ENCODE measurements at regions not wholly inside any gene's neighbourhood (a gene's known extent, or its start where the extent isn't known, plus 50 kb on each side); places are given as distances from the start of the nearest gene placed in this dataset.
"Not testable (repeated sequence)": the region's sequence is repeated elsewhere in the genome, so short reads cannot be mapped to it uniquely, and the experiment has no call there.

DNA sequence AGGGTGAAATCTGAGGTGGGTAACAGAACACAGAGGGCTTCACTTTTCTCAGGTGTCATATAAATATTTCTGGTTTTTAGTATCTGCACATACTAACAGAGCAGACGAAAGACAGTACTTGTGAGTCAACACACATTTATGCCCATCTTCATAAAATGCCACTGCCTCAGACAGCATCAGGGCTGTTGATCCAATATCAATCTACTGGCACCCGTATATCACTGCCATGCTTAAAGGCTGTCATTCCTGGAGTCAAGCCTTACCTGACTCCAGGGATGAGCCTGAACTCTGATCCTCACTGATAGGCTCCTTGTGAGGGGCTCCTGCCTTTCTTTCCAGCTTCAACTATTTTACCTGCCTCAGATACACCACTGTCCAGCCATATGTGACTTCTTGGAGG lies 595.7 kb downstream of the TFAP2B start:
- no peak for DNase-seq

DNA sequence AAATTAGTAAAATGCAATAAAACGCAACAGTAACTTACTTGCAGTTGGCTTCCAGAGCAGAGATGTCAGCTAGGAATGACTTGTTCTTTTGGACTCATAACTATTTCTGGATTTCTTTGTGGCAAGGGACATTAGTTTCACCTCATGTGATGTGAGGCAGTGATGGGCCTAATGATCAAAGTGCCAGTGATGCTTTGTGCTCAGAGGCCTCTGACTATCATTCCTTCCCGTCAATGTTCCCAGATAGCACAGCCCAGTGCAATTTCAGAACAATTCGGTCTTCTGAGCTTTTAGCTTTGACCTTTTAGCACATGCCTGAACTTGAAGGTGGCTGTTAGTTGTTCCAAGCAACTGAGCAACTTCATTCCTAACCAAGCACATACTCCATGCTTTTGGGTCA lies 596.8 kb downstream of the TFAP2B start:
- DNase-seq, result no peak

DNA sequence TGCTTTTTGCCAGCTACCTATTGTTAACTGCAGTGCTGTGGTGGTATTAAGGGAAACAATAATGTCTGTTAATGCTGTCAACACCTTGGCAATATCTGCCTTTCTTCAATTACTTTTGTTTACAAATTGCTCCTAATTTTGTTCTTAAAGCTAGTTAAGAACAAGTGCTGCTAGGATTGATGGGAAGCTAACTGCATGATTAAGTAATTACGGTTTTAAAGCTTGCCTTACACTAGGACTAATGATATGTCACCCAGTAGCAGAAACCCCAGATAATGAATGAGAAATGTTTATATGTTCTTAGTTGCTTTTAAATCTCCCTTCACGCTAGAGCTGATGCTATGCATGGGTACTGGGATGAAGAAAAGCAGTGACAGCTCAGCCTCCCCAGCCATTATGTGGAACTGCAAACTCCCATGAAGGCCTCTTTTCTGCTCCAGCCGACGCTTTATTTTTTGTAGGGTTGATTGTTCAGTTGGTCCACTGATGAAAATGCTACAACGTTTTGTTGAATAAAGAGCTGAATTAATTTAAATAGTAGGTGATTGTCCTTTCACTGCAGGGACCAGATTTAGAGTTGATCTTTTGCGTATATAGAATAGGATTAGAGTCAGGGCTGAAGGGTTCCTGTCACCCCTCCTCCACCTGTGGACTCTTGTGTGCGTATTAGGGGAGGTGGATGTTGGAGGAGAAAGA lies 610.5 kb downstream of the TFAP2B start:
- DNase-seq, result no peak

DNA sequence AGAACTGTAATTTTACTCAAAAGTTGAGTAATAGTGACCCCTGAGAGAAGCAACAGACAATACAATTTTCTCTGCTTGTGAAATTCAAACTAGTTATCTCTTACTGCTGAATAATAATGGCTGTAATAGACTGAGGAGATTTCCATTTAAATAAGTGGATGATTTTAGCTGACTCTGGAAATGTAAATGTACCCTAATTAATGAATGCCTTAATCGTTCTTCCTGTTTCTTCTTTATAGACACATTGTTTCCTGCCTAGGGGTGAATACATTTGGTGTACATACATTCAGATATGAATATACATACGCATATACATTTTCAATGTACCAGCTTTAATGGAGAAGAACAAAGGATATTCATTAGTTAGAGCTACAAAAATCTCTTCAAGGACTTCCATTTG lies 611.9 kb downstream of the TFAP2B start:
- no peak for DNase-seq

DNA sequence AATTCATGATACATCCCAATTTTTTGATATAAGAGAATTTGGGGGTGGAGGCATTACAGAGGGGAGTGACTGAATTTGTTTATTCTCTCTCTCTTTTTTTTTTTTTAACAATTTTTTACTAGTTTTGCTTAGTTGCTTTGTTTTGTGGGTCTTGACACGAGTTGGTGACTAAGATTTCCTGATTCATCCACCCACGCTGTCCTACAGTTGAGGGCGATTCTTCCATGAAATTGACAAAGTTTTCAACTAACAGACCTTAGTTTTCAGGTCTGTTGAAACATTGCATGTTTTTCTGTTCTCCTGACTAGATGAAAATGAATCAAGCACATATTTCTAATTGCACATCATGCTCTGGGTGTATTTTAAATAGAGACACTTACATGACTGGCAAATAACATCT lies 613.8 kb downstream of the TFAP2B start:
- no peak for DNase-seq

DNA sequence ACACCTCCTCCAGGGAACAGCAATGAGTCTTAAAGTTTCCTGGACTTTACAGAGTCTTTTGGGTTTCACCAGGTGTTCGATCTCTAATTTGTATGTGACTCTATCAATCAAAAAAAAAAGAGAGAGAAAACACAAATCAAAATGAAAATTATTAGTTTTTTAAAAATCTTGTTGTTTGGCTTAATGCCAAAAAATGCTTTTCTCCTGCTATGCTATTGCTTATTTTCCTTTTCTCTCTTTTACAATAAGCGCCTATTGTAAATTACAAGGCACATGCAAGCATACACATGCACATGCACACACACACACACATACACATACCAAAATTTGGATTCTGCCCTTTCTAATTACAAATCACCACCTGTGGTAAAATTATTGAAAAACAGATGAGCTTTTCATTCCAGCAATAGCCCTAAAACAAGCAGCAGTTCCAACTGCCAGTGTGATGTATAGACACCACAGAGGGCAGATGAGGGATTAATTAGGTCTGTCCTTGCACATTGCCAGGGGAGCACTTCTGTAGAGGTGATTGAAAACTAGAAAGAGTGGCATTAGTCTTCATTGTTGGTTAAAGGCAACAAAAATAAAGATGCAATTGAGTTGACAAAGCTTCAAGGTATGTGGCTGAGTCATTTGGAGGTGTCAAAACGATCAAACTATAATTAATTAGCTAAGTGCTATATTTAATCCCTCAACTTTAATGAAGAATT lies 631.7 kb downstream of the TFAP2B start:
- DNase-seq, result no peak

DNA sequence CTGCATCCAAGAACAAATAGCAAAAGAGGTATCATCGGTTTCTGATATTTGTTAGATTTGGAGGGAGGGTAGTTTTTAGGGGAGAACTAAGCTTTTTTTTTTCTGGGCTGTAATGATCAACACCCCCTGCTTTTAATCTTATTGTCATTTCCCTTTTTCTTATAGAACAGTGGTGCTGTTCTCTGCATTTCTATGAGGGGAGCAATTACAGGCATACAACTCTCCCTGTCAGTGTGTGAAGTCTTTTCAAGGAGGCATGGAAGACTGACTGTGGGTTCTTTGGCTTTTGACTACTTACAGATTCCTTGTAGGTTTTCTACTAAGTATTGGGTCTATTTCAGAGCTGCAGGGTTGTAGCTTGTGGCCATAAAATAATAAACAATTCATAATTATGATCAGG lies 632.3 kb downstream of the TFAP2B start:
- DNase-seq, result no peak

DNA sequence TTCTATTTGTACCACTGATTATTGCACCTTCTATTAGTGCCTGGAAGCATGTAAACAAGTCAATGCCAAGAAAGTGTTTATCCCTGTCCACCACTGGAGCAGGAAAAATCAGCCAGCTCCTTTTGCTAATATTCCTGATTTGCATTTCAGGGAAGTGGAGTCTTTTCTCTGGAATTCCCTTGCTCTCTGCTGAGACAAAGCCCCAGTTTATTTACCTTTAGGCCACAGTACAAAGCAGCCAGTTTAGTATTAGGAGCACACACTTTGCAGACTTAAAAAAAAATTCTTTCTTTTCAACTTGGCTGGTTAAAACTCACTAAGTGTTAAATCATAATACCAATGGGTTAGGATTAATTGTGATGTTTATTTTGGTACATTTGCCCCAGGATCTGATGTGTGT lies 631.1 kb downstream of the PKHD1 start:
- no peak for DNase-seq

DNA sequence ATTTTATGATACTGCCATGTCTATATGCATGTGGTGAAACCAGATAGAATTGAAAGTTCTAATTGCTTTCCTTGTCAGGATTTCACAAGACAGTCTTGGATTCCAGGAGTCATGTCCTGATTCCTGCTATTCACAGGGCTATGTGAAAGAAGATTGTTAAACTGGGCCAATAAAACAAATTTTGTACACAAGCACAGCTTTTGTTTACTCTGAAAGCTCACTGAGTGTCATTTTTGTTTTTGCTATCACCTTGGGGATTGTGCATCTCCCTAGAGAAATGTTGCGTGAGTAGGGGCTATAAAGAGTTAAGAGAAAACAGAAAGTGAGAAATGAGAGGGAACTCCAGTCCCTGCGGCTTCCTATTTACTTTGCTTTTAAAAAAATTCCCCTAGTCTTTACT lies 627.5 kb downstream of the PKHD1 start:
- DNase-seq, result no peak

DNA sequence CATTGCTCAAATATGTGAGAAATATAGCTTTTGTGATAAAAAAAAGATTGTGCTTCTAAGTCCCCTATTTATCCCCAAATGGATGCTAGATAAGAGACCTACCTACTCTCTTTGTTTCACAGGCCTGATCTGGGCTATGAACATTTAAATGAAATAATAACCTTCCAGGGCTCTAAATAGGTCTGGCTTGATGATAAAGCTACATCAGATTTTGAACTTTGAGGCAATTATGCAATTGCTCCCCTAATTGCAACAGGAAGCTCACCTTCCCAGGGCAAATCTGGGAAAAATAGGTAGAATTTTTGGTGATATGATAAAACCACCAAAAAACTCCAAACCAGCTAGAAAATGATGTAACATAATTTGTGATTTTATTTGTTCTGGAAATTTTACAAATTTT lies 624.5 kb downstream of the PKHD1 start:
- no peak for DNase-seq

DNA sequence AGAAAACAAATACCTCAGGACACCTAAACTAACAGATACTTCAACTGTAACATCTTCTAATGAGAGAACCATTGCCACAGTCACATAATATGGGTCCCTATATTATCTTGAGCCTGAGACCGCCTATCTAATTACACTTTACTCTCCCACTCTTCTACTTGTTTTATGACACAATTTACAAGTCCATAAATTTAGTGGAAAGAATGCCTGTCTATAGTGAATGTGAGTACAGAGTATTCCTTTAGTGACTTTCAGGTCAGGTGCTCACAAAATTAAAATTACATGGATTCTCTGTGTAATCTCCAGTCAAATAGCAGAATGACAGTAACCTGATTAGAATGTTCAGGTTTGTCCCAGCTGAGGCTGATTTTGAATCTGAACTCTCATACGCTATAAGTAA lies 624.1 kb downstream of the PKHD1 start:
- no peak for DNase-seq

DNA sequence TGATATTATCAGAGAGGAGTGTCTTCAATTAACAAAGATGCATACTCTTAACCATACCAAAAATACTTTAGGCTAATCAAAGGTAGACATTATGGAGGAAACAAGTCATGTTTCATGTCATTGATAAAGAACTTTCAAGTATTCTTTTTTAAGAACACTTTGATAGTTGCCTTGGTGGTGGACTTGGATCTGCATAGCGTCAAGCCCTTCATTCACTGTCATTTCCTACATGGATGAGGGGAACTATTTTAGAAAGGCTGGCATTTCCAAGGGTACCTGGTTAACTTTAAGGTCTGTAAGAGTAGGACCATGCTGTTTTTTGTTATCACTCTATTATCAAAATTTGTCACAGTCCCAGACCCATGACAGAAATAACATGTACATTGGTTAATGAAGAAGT lies 622.5 kb downstream of the PKHD1 start:
- DNase-seq, result no peak

DNA sequence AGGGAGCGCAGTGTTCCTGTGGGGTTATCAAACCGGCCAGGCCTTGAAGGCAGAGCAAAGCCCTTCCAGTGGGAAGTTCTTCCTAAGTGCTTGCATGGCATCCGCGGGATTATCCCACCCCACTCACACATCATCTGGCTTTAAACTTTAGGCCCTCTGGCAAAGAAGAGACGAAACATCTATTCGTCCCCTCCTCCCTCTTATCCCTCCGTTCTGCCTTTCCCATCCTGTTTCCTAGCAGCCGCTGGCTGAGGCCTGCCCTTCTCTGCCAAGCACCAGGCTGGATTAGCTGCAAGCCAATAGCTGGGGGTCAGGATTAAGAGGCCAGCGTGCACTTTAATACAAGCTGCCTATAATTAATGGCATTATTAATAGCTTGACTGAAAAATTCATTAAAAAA lies 621.0 kb downstream of the PKHD1 start:
- no peak for DNase-seq

DNA sequence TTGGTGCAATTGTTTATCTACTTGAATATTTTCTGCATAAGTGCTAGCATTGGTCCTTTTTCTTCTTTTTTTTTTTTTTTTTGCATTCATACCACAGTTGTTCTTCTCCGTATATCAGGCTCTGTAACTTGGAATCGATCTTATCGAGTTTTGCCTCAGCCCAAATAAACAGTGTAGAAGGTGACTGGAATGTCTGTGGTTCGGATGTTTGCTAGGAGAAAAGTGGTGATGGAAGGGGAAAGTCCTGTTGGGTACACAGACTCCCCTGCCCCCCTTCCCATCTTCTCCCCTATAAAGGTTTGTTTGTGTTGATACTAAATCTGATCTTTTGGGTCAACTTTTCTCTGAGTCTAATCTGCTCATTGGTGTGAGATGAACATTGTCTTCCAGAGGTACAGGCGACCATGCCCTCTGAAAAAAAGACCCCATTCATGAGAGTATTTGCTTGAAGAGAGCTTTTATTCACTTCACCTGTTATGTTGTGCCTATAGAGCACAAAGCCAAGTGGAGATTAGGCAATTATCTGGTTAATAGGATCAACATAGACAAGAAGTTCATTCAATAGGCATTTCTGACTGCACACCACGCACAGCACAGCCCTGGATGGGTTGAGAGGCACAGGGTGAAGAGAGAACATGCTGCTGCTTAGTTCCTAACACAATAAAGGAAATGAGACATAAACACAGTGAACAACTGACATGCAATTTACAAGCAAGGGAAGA lies 620.0 kb downstream of the PKHD1 start:
- DNase-seq, result no peak

DNA sequence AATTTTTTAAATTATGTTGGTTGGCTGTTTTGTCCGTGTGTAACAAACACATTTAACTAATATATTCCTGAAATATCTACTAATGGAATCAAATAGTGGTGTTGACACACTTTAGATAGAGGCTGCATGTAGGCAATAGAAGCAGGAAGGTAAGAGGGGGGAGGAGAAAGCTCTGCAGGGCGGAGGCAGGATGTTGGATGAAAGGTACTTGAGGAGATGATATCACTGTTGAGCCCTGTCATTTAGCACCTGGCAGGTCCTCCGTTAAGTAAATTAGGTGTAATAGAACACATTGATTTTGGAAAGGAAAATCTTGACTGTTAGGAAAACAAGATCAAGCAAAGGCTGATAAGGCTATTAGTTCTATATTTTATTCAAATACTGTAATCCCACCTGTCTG lies 618.7 kb downstream of the PKHD1 start:
- no peak for DNase-seq

DNA sequence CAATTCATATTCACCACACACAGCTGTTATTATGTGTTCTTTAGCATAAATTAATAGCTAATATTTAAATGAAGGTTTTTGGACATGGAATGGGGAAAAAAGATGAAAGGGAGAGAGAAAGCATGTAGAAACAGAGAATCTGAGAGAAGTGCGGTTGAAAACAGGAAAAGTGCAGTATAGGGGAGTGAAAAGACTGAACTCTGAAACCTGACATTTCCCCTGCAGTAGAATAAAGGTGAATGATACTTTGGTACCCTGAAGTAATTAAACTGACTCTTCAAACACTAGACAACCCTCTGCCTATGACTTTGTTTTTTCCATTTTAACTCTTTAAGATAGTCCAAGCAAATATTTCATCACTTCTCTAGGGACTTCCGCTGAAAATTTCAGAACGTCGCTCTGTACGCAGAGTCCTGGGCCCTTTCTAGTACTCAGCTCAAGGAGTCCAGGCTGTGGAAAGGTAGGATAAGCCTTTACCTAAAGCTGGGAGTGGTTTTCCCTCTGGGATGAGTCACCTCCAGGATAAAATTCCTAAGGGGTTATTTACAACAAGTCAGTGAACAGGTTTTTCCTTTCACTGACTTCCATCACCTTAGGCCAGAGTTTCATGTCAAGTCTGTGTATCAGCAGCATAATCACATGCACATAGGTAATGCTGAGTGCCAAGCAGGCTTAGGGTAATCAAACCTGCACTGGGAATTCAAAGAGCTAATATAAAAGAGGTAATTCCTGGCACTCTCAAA lies 614.5 kb downstream of the PKHD1 start:
- no peak for DNase-seq

DNA sequence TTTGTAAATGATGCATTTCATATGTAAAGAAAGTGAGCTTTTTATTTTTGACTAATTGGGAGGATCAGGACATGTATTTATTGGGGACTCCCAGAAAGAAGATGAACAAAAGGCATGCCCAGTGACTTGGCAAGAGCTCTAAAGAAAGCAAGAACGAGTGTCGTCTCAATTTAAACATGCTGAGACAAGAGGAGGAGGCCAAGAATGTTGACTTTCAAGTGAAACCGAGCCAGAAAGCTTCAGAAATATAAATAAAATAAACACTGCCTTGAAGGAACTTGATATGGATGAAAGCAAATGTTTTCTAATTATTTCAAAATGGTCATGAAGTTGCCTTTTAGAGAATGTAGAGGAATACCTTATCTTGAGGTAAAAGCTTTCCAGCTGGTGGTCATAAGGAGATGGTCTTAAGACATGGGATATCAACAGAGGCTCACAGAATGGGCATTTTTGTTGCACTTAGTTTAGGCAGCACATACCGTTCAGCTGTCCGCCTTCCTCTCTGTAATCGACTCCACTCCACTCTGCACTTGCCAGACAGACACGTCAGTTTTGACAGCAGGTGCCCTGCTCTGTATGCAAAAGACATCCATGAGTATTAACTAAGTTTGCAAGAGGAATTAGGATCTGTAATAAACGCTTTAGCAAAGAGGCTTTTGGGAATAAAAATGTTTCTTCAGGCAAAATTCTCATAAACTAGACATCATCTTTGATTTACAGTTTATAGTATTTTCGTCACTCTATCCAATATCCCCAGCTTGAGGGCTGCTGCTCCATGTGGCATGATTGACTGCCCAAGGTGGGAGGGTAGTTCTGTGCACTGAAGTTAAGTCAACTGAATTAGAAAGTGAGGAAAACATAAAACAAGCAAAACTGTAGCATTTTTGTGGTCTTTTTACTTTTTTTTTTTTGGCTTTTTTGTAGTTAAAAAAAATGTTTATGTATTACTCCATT lies 613.1 kb downstream of the PKHD1 start:
- no peak for DNase-seq

DNA sequence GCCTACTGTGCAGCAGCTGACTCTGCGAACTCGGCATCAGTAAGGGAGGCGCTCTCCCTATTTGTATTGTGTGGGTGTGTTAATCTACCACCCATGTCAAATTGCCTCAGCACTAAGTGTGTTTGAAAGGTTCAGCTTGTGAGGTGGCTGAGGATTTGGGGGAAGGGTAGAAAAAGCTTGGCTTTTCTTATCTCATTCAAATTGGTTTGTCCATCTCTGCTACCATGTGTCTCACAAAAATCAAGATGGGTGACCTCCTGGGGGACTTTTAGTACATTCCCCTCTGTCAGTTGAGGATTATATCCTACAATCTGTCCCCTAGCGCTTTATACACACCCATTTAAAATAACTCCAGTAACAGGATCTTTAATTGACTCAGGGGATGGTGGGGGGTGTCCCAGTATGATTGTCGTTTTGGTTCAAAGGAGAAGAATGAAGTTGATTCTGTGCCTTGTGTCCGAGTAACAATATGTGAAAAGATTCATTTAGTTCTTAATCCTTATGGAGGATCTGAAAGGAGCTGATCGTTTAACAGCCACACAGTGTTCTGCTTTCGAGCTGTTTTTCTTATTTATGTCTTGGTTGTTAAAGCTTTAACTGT lies 609.6 kb downstream of the PKHD1 start:
- no peak for DNase-seq

DNA sequence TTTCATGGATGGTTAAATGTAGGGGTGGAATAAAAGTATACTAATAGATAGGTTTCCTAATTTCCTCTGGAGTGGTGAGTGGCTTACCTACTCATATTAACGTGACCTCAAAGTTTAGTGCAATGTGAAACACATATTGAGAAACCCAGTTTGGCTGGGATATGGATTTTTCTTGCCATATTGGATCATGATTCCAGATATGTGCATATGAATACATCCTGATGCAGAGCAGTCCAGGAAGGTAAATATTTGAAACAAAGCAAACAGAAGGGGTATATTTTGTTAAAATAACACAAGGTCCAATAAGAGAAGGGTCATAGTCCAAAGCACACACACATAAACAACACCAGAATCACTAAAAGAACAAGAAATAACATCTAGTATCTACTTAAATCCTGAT lies 608.1 kb downstream of the PKHD1 start:
- DNase-seq, result no peak

DNA sequence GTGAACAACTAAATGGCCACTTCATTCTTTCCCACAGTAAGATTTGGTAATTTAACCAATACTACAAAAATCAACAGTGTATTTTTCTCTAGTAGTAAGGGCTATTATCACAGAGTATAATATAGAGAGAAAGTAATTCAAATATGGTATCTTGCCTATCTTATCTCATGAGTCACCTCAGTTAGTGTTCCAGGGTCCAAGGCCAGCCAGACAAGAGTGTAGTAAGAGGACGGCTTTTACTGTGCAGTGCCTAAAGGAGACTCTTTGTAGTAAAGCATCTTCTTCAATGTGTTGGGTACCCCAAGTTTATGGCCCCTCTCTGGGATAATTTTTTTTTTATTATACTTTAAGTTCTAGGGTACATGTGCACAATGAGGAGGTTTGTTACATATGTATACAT lies 607.4 kb downstream of the PKHD1 start:
- DNase-seq, result no peak

DNA sequence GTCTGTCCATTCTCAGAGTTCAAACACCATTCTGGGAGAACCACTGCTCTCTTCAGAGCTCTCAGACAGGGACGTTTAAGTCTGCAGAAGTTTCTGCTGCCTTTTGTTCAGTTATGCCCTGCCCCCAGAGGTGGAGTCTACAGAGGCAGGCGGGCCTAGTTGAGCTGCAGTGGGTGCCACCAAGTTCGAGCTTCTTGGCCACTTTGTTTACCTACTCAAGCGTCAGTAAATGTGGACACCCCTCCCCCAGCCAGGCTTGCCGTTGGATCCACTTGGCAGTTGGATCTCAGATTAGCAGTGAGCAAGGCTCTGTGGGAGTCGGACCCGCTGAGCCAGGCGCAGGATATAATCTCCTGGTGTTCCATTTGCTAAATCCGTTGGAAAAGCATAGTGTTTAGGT lies 601.5 kb downstream of the PKHD1 start:
- not testable (repeated sequence) for DNase-seq
